ENCODE measurements at regions not wholly inside any gene's neighbourhood (a gene's known extent, or its start where the extent isn't known, plus 50 kb on each side); places are given as distances from the start of the nearest gene placed in this dataset.

DNA sequence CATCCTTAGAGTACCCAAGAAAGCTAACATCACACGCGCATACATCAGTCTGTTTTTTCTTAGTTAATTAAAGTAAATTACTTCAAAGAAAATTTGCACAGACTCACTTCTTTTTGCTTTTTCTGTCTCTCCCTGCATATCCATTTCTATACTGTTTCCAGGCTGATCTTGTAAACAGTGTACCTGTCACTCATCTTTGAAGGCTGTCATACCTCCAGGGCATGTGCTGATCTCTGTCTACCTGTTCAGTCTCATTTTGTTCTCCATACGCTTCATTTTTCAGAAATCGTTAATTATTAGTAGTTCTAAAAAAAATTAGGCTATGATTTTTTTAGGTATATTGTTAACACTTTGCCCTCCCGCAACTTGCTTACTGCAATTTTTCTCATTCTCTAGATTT is 313.9 kb upstream of the ROBO2 start:
- TF ChIP-seq, protein P1, sequence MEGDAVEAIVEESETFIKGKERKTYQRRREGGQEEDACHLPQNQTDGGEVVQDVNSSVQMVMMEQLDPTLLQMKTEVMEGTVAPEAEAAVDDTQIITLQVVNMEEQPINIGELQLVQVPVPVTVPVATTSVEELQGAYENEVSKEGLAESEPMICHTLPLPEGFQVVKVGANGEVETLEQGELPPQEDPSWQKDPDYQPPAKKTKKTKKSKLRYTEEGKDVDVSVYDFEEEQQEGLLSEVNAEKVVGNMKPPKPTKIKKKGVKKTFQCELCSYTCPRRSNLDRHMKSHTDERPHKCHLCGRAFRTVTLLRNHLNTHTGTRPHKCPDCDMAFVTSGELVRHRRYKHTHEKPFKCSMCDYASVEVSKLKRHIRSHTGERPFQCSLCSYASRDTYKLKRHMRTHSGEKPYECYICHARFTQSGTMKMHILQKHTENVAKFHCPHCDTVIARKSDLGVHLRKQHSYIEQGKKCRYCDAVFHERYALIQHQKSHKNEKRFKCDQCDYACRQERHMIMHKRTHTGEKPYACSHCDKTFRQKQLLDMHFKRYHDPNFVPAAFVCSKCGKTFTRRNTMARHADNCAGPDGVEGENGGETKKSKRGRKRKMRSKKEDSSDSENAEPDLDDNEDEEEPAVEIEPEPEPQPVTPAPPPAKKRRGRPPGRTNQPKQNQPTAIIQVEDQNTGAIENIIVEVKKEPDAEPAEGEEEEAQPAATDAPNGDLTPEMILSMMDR (IDR thresholded peaks at IDR 0.05; ENCODE audit: insufficient read depth, low read length), result no peak
- no peak for DNase-seq (ENCODE audit: low read depth)
- no peak overlapping the region for H3K4me3 ChIP-seq (ENCODE audit: low read depth, low read length)

DNA sequence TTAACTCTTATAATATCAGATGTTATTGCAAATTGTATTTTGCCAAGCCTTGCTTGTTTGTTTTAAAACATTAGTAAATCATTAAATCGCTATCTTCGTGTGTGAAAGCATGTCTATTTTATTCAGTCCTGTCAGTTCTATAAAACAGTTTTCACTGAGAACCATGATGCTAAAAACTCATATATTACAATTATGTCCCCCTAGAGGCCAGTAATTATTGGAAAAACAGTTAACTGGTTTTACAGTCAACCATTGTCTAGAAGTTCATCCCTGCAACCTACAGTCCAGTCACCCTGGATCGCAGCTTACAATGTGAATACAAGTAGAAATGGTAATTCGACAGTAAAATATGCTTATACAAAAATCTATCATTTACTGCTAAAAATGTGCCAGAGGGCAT is 311.5 kb upstream of the ROBO2 start:
- DNase-seq (ENCODE audit: low read depth), result no peak
- TF ChIP-seq, protein P1 (IDR thresholded peaks at IDR 0.05; ENCODE audit: insufficient read depth, low read length), result no peak
- no peak overlapping the region for H3K4me3 ChIP-seq (ENCODE audit: low read depth, low read length)

DNA sequence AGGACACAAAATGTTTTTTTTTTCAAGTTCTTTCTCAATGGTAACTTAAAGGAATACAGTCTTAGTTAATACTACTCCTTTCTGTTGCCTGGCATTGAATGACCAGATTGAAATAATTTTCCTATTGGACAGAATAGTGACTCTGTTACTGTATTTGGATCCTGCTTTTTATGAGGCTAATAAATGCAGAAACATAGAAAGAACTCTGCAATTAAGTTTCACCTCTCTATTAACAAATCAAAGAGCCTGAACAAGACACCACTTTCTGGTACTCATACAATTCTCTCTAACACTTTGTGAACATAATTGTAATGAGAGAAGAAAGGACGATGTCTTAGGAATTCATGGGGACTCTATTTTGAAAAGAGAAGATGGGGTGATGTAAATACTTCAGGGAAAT is 308.4 kb upstream of the ROBO2 start:
- TF ChIP-seq, protein P1 (IDR thresholded peaks at IDR 0.05; ENCODE audit: insufficient read depth, low read length), result no peak
- DNase-seq (ENCODE audit: low read depth), result no peak

GRCh38 chr3:76733073-76733759 is 306.7 kb upstream of the ROBO2 start:
- no peak overlapping the region for H3K4me3 ChIP-seq (ENCODE audit: low read depth, low read length)
- no peak for DNase-seq (ENCODE audit: low read depth)
- TF ChIP-seq, protein P1 (IDR thresholded peaks at IDR 0.05; ENCODE audit: insufficient read depth, low read length), result no peak

More for the DNA sequence above, 308.4 kb upstream of the ROBO2 start:
- H3K4me3 ChIP-seq (ENCODE audit: low read depth, low read length), result no peak overlapping the region

- H3K4me3 ChIP-seq (ENCODE audit: low read depth, low read length), result no peak overlapping the region
- DNase-seq (ENCODE audit: low read depth), result no peak
- TF ChIP-seq, protein P1 (IDR thresholded peaks at IDR 0.05; ENCODE audit: insufficient read depth, low read length), result no peak
Measured at GRCh38 chr3:76735152-76735551, 304.7 kb upstream of the ROBO2 start.

GRCh38 chr3:76753599-76753998 is 286.3 kb upstream of the ROBO2 start:
- no peak for DNase-seq (ENCODE audit: low read depth)
- TF ChIP-seq, protein P1 (IDR thresholded peaks at IDR 0.05; ENCODE audit: insufficient read depth, low read length), result no peak
- no peak overlapping the region for H3K4me3 ChIP-seq (ENCODE audit: low read depth, low read length)

DNA sequence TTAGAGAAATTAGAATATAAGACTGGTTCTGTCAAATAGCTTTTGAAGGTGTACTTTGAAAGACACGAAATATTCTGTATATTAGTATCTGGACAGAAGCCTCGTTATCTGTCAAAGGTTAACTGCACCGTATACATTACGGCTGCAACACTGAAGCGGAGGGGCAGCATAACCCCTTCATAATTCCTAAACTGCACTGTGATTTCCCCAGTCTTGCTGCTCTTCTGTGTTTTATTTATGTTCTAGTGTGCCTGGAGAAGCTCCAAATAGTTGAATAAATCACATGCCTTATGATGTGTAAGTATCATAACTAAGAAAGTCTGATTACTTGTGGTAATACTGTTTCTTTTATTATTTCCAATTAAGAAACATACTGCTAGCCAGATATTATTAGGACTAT is 285.7 kb upstream of the ROBO2 start:
- TF ChIP-seq, protein P1 (IDR thresholded peaks at IDR 0.05; ENCODE audit: insufficient read depth, low read length), result no peak
- no peak for DNase-seq (ENCODE audit: low read depth)

More for the DNA sequence above, 285.7 kb upstream of the ROBO2 start:
- no peak overlapping the region for H3K4me3 ChIP-seq (ENCODE audit: low read depth, low read length)

Measured in fibroblast of the aortic adventitia (primary cell).